IMR-90 (cell line): ENCODE measurements at regions not wholly inside any gene's neighbourhood (a gene's known extent, or its start where the extent isn't known, plus 50 kb on each side); places are given as distances from the start of the nearest gene placed in this dataset.
A peak's percentile ranks its signal among the peaks of the same experiment; 100 is the strongest.

ENCODE experiments used
- ATAC-seq: fragments of 200-7000 bp; cut with Tn5 transposase; 2 replicates; pipeline ENCODE4 v1.9.1; 2020; ENCODE audit warnings: low read depth, mild to moderate bottlenecking, moderate library complexity
- BruUV-seq: library from RNA; stranded (reverse); fragments of 400-500 nt; replicated peaks from 2 replicates; lab custom pipeline; 2021; lab: Mats Ljungman, UMichigan
- CTCF ChIA-PET: fragments of 300-600 bp; formaldehyde crosslinking; extraction: SDS; loops from one replicate; lab custom pipeline; 2021; ENCODE audit warnings: antibody characterized with exemption; lab: Yijun Ruan, JAX
- POLR2A ChIA-PET: fragments of 300-600 bp; sonication (Branson Sonifier 250); formaldehyde crosslinking; loops from one replicate; lab custom pipeline; 2022; ENCODE audit warnings: antibody characterized with exemption; ENCODE audit not compliant: unreplicated experiment; lab: Charles Lee
- DNase-seq: peaks from one replicate; pipeline ENCODE4 v3.0.0; 2013
- H2AFZ ChIP-seq: replicated peaks from 2 replicates; pipeline ENCODE3; 2013; ENCODE audit warnings: low read length, mild to moderate bottlenecking; ENCODE audit not compliant: poor library complexity
- H2AK5ac ChIP-seq: 2 replicates; pipeline ENCODE4 v1.6.1; 2013; ENCODE audit warnings: low read depth, low read length, inconsistent platforms
- H2AK9ac ChIP-seq: replicated peaks from 2 replicates; pipeline ENCODE3; 2013; ENCODE audit warnings: mild to moderate bottlenecking, low read depth, low read length, moderate library complexity; ENCODE audit not compliant: poor library complexity
- H2BK120ac ChIP-seq: 2 replicates; pipeline ENCODE4 v1.6.1; 2013; ENCODE audit warnings: low read depth, low read length, inconsistent platforms
- H2BK15ac ChIP-seq: 3 replicates; pipeline ENCODE4 v1.6.1; 2013; ENCODE audit warnings: low read depth, low read length, inconsistent platforms
- H2BK20ac ChIP-seq: 2 replicates; pipeline ENCODE4 v1.6.1; 2013; ENCODE audit warnings: low read depth, mild to moderate bottlenecking, inconsistent platforms, low read length, moderate library complexity
- H2BK5ac ChIP-seq: 2 replicates; pipeline ENCODE4 v1.6.1; 2013; ENCODE audit warnings: mild to moderate bottlenecking, low read depth, low read length, inconsistent platforms; ENCODE audit not compliant: poor library complexity, severe bottlenecking
- H3K14ac ChIP-seq: replicated peaks from 2 replicates; pipeline ENCODE4 v1.6.1; 2013; ENCODE audit warnings: low read depth, low read length, inconsistent platforms
- H3K18ac ChIP-seq: 2 replicates; pipeline ENCODE4 v1.6.1; 2013; ENCODE audit warnings: low read depth, low read length, control low read depth
- H3K23ac ChIP-seq: 2 replicates; pipeline ENCODE4 v1.6.1; 2013; ENCODE audit warnings: low read depth, low read length, inconsistent platforms
- H3K27ac ChIP-seq: 2 replicates; pipeline ENCODE4 v1.5.1; 2013; ENCODE audit warnings: mild to moderate bottlenecking, control low read depth, low read length; ENCODE audit not compliant: insufficient read depth
- H3K27me3 ChIP-seq: 2 replicates; pipeline ENCODE4 v1.6.1; 2013; ENCODE audit warnings: low read length; ENCODE audit not compliant: control insufficient read depth, insufficient read depth
- H3K36me3 ChIP-seq: 2 replicates; pipeline ENCODE4 v1.6.1; 2013; ENCODE audit warnings: low read length, mixed read lengths; ENCODE audit not compliant: control insufficient read depth, insufficient read depth
- H3K4ac ChIP-seq: 2 replicates; pipeline ENCODE4 v1.6.1; 2013; ENCODE audit warnings: low read depth, low read length, inconsistent platforms
- H3K4me1 ChIP-seq: 2 replicates; pipeline ENCODE4 v1.6.1; 2013; ENCODE audit warnings: low read length, mixed read lengths; ENCODE audit not compliant: control insufficient read depth, insufficient read depth
- H3K4me2 ChIP-seq: 2 replicates; pipeline ENCODE4 v1.6.1; 2013; ENCODE audit warnings: low read depth, mild to moderate bottlenecking, control low read depth, low read length, moderate library complexity
- H3K4me3 ChIP-seq: 2 replicates; pipeline ENCODE4 v1.5.1; 2013; ENCODE audit warnings: low read depth, mild to moderate bottlenecking, control low read depth, low read length, moderate library complexity; ENCODE audit not compliant: insufficient read depth
- H3K56ac ChIP-seq: 2 replicates; pipeline ENCODE4 v1.6.1; 2013; ENCODE audit warnings: low read length, inconsistent platforms; ENCODE audit not compliant: insufficient read depth; ENCODE audit errors: extremely low read depth
- H3K79me1 ChIP-seq, 2 experiments: 2 replicates each; pipeline ENCODE4 v1.6.1; 2013; ENCODE audit warnings: low read length in 2 of 2, inconsistent platforms in 1 of 2, low read depth in 1 of 2
- H3K9ac ChIP-seq: 2 replicates; pipeline ENCODE4 v1.6.1; 2013; ENCODE audit warnings: low read depth, low read length, control low read depth
- H3K9me1 ChIP-seq: 2 replicates; pipeline ENCODE4 v1.6.1; 2013; ENCODE audit warnings: low read length, inconsistent platforms; ENCODE audit not compliant: insufficient read depth
- H3K9me3 ChIP-seq: 2 replicates; pipeline ENCODE4 v1.6.1; 2013; ENCODE audit warnings: low read length; ENCODE audit not compliant: control insufficient read depth, insufficient read depth
- H4K20me1 ChIP-seq: 2 replicates; pipeline ENCODE4 v1.6.1; 2013; ENCODE audit warnings: low read length, inconsistent platforms; ENCODE audit not compliant: insufficient read depth
- H4K5ac ChIP-seq: 2 replicates; pipeline ENCODE4 v1.6.1; 2013; ENCODE audit warnings: mild to moderate bottlenecking, low read depth, low read length, control low read depth
- H4K8ac ChIP-seq, 2 experiments: 2 replicates each; pipeline ENCODE4 v1.6.1; 2013; ENCODE audit warnings: low read depth in 2 of 2, low read length in 2 of 2, control low read depth in 1 of 2, inconsistent platforms in 1 of 2
- H4K91ac ChIP-seq: 2 replicates; pipeline ENCODE4 v1.6.1; 2013; ENCODE audit warnings: low read depth, low read length, inconsistent platforms; ENCODE audit not compliant: insufficient read depth
- BHLHE40 ChIP-seq: fragments of 150-350 bp; IDR thresholded peaks from 2 replicates; pipeline ENCODE4 v1.6.1; 2016; ENCODE audit warnings: mild to moderate bottlenecking, low read depth, low read length
- CEBPB ChIP-seq: IDR thresholded peaks from 2 replicates; pipeline ENCODE4 v1.6.1; 2012; ENCODE audit warnings: low read depth, low read length, improper control_type of control experiment
- CTCF ChIP-seq: conservative IDR thresholded peaks from 2 replicates; pipeline ENCODE4 v1.5.1; 2012; ENCODE audit warnings: mild to moderate bottlenecking, low read depth, low read length, improper control_type of control experiment
- ELK1 ChIP-seq: fragments of 150-350 bp; IDR thresholded peaks from 2 replicates; pipeline ENCODE4 v1.6.1; 2016; ENCODE audit warnings: low read depth, mild to moderate bottlenecking, low read length, moderate library complexity, borderline replicate concordance
- FOS ChIP-seq: fragments of 150-350 bp; IDR thresholded peaks from 2 replicates; pipeline ENCODE4 v1.6.1; 2016; ENCODE audit warnings: low read depth, low read length
- RFX5 ChIP-seq: IDR thresholded peaks from 2 replicates; pipeline ENCODE4 v1.8.0; 2012; ENCODE audit warnings: low read depth, mild to moderate bottlenecking, low read length, moderate library complexity
- WGBS, 2 experiments: methylation state at CpG; one replicate each; pipeline versions ENCODE4 v1.1.5 to v1.1.7; 2013; ENCODE audit warnings: missing lambda C conversion rate in 2 of 2; ENCODE audit not compliant: insufficient read length in 1 of 2; ENCODE audit errors: extremely low coverage in 2 of 2; 5-methylcytosine and 5-hydroxymethylcytosine counted together
- dilution Hi-C: fragments of 300-500 bp; cut with HindIII; formaldehyde crosslinking; loops from one replicate; pipeline ENCODE4 v1.14.3; 2018; ENCODE audit warnings: low sequenced_read_pairs; ENCODE audit not compliant: unreplicated experiment
- in situ Hi-C: fragments of 300-500 bp; cut with MboI; formaldehyde crosslinking; loops from 3 replicates; pipeline ENCODE4 v1.14.3; 2019; ENCODE audit warnings: low sequenced_read_pairs, inconsistent platforms, mixed read lengths
- intact Hi-C: fragments of 100-400 bp; cut with micrococcal nuclease; formaldehyde crosslinking; loops from 2 replicates; pipeline ENCODE4 v1.10.0; 2022

GRCh38 chr7:41156268-41156667, 546.6 kb downstream of the INHBA start:
- no peak overlapping the region for H3K27ac ChIP-seq
- no peak overlapping the region for H2BK15ac ChIP-seq
- peak overlapping the region; percentile 37; the same call in 1 of the 2 replicates for H3K18ac ChIP-seq
- H2BK120ac ChIP-seq: no peak overlapping the region
- H3K36me3 ChIP-seq: no peaks in the 10 kb centered on the region
- H2AFZ ChIP-seq: no peak overlapping the region
- WGBS, 2 experiments: no CpG with 5 or more reads among the region's 2 CpGs
- no peak overlapping the region for H3K4me2 ChIP-seq
- H3K9me1 ChIP-seq: no peaks in the 10 kb centered on the region
- H4K91ac ChIP-seq: no peak overlapping the region
- dilution Hi-C loops: no loop called here
- no TSS peak for BruUV-seq
- ChIA-PET CTCF (interaction anchor here (0.5 kb wide), 1 partner anchor 1400 kb away, joined by 3 read pairs; no protein-coding TSS in a partner anchor), POLR2A (no interaction called here)
- H4K8ac ChIP-seq: no peak overlapping the region
- in situ Hi-C loops: no loop called here
- no peak for TF ChIP-seq CEBPB
- no peak for TF ChIP-seq BHLHE40
- no peak for TF ChIP-seq RFX5
- TF ChIP-seq FOS: no peak
- no peak for TF ChIP-seq CTCF
- no peak for TF ChIP-seq ELK1
- H3K23ac ChIP-seq: no peak overlapping the region
- DNase-seq: peak; percentile 54
- H2BK20ac ChIP-seq: no peak overlapping the region; the same call in 1 of the 2 replicates
- intact Hi-C loops: no loop called here
- H3K4ac ChIP-seq: no peak overlapping the region
- H3K14ac ChIP-seq: no peak overlapping the region
- no peak for ATAC-seq
- no peaks in the 10 kb centered on the region for H3K27me3 ChIP-seq
- no peak overlapping the region for H3K9ac ChIP-seq
- H3K9me3 ChIP-seq: no peaks in the 10 kb centered on the region
- H4K20me1 ChIP-seq: no peaks in the 10 kb centered on the region
- no peak overlapping the region for H2BK5ac ChIP-seq
- H2AK5ac ChIP-seq: no peak overlapping the region
- peak overlapping the region; percentile 54; the same call in 1 of the 2 replicates for H4K5ac ChIP-seq
- H2AK9ac ChIP-seq: no peak overlapping the region
- H3K4me1 ChIP-seq: no peaks in the 10 kb centered on the region
- no peak overlapping the region for H3K4me3 ChIP-seq
- no peak overlapping the region for H3K56ac ChIP-seq
- no peaks in the 10 kb centered on the region for H3K79me1 ChIP-seq
